ENCODE measurements at regions not wholly inside any gene's neighbourhood (a gene's known extent, or its start where the extent isn't known, plus 50 kb on each side); places are given as distances from the start of the nearest gene placed in this dataset.

- DNase-seq, result no peak
Measured at GRCh38 chr2:144950899-144951560, 431.1 kb upstream of the ZEB2 start.

- no peak for DNase-seq
Measured at GRCh38 chr2:144948205-144948855, 428.4 kb upstream of the ZEB2 start.

- no peak for DNase-seq
Measured at GRCh38 chr2:144947709-144948037, 427.8 kb upstream of the ZEB2 start.

- no peak for DNase-seq
Measured at GRCh38 chr2:144946263-144946662, 426.3 kb upstream of the ZEB2 start.

GRCh38 chr2:144944546-144945220, 424.8 kb upstream of the ZEB2 start:
- no peak for DNase-seq

- no peak for DNase-seq
Measured at GRCh38 chr2:144943986-144944385, 424.1 kb upstream of the ZEB2 start.

GRCh38 chr2:144943293-144943941, 423.5 kb upstream of the ZEB2 start:
- DNase-seq, result no peak

GRCh38 chr2:144942516-144943256, 422.8 kb upstream of the ZEB2 start:
- DNase-seq, result no peak

GRCh38 chr2:144941743-144942488, 422.0 kb upstream of the ZEB2 start:
- DNase-seq, result no peak

- no peak for DNase-seq
Measured at GRCh38 chr2:144939590-144939989, 419.7 kb upstream of the ZEB2 start.

- DNase-seq, result no peak
Measured at GRCh38 chr2:144937910-144938709, 418.2 kb upstream of the ZEB2 start.

- no peak for DNase-seq
Measured at GRCh38 chr2:144937066-144937465, 417.1 kb upstream of the ZEB2 start.

- DNase-seq, result no peak
Measured at GRCh38 chr2:144936442-144936841, 416.5 kb upstream of the ZEB2 start.

- no peak for DNase-seq
Measured at GRCh38 chr2:144935736-144936135, 415.8 kb upstream of the ZEB2 start.

GRCh38 chr2:144935191-144935590, 415.3 kb upstream of the ZEB2 start:
- DNase-seq, result no peak

- no peak for DNase-seq
Measured at GRCh38 chr2:144931960-144932359, 412.0 kb upstream of the ZEB2 start.

GRCh38 chr2:144931480-144931879, 411.6 kb upstream of the ZEB2 start:
- DNase-seq, result no peak

GRCh38 chr2:144927429-144927828, 407.5 kb upstream of the ZEB2 start:
- DNase-seq, result no peak

GRCh38 chr2:144925886-144926285, 406.0 kb upstream of the ZEB2 start:
- DNase-seq, result no peak

GRCh38 chr2:144924827-144925226, 404.9 kb upstream of the ZEB2 start:
- no peak for DNase-seq

- DNase-seq, result peak; percentile 62
Measured at GRCh38 chr2:144922519-144922918, 402.6 kb upstream of the ZEB2 start.
